Neural cell (in vitro differentiated cells): ENCODE measurements at regions not wholly inside any gene's neighbourhood (a gene's known extent, or its start where the extent isn't known, plus 50 kb on each side); places are given as distances from the start of the nearest gene placed in this dataset.

Experiments
- H2AFZ ChIP-seq: fragments of 200-600, 300-800 bp; sonication (generic), shearing (Covaris generic); 2 replicates; pipeline ENCODE4 v1.6.0; 2014; ENCODE audit warnings: low read depth, mild to moderate bottlenecking, antibody characterized with exemption, low read length, moderate library complexity
- H3F3A ChIP-seq: fragments of 200-600 bp; shearing (Covaris generic); 2 replicates; pipeline ENCODE4 v1.6.1; 2016; ENCODE audit warnings: mild to moderate bottlenecking, moderate library complexity, mixed read lengths, antibody characterized with exemption, low read length; ENCODE audit not compliant: insufficient read depth, poor library complexity, severe bottlenecking
- H3K27ac ChIP-seq: fragments of 200-600, 300-800 bp; sonication (generic), shearing (Covaris generic); 2 replicates; pipeline ENCODE4 v1.5.1; 2014; ENCODE audit warnings: mild to moderate bottlenecking, low read length, moderate library complexity
- H3K27me3 ChIP-seq: fragments of 300-800, 200-600 bp; sonication (generic), shearing (Covaris generic); 2 replicates; pipeline ENCODE4 v1.6.0; 2014; ENCODE audit warnings: mild to moderate bottlenecking, low read depth, low read length, moderate library complexity; ENCODE audit not compliant: insufficient read depth
- H3K36me3 ChIP-seq: fragments of 300-800, 200-600 bp; sonication (generic), shearing (Covaris generic); 2 replicates; pipeline ENCODE4 v1.5.1; 2014; ENCODE audit warnings: mild to moderate bottlenecking, antibody characterized with exemption, low read length, moderate library complexity; ENCODE audit not compliant: insufficient read depth
- H3K4me2 ChIP-seq: fragments of 300-800, 200-600 bp; sonication (generic), shearing (Covaris generic); 2 replicates; pipeline ENCODE4 v1.6.0; 2014; ENCODE audit warnings: mild to moderate bottlenecking, low read length
- H3K4me3 ChIP-seq: fragments of 300-800, 200-600 bp; sonication (generic), shearing (Covaris generic); 2 replicates; pipeline ENCODE4 v1.5.1; 2014; ENCODE audit warnings: mild to moderate bottlenecking, low read length, moderate library complexity
- H3K79me2 ChIP-seq: fragments of 200-600 bp; shearing (Covaris generic); replicated peaks from 2 replicates; pipeline ENCODE4 v1.6.0; 2014; ENCODE audit warnings: mild to moderate bottlenecking, low read length, moderate library complexity; ENCODE audit not compliant: insufficient read depth
- H3K9ac ChIP-seq: fragments of 300-800, 200-600 bp; sonication (generic), shearing (Covaris generic); 2 replicates; pipeline ENCODE4 v1.6.1; 2016; ENCODE audit warnings: mild to moderate bottlenecking, low read length, mixed read lengths
- H3K9me2 ChIP-seq: fragments of 200-600 bp; shearing (Covaris generic); 2 replicates; pipeline ENCODE4 v1.6.1; 2016; ENCODE audit warnings: mild to moderate bottlenecking, low read length, mixed read lengths; ENCODE audit not compliant: insufficient read depth
- H3K9me3 ChIP-seq: fragments of 200-600, 300-800 bp; sonication (generic), shearing (Covaris generic); 2 replicates; pipeline ENCODE4 v1.6.1; 2016; ENCODE audit warnings: mild to moderate bottlenecking, mixed run types, low read length, moderate library complexity, mixed read lengths
- H4K20me1 ChIP-seq: fragments of 200-600 bp; shearing (Covaris generic); 2 replicates; pipeline ENCODE4 v1.6.1; 2016; ENCODE audit warnings: mild to moderate bottlenecking, mixed run types; ENCODE audit not compliant: insufficient read depth
- EP300 ChIP-seq: fragments of 450-650 bp; conservative IDR thresholded peaks from 2 replicates; pipeline ENCODE4 v1.6.1; 2014; ENCODE audit warnings: antibody characterized with exemption, mild to moderate bottlenecking, moderate library complexity; ENCODE audit not compliant: poor library complexity, severe bottlenecking
- EZH2 ChIP-seq: fragments of 200-600, 300-800 bp; shearing (Covaris generic), sonication (generic); IDR thresholded peaks from 2 replicates; pipeline ENCODE4 v1.6.1; 2014; ENCODE audit warnings: antibody characterized with exemption, low read length, borderline replicate concordance, mild to moderate bottlenecking; ENCODE audit not compliant: insufficient read depth, poor library complexity, severe bottlenecking
- MXI1 ChIP-seq: fragments of 450-650 bp; conservative IDR thresholded peaks from 2 replicates; pipeline ENCODE4 v1.6.1; 2014; ENCODE audit warnings: antibody characterized with exemption, mild to moderate bottlenecking; ENCODE audit not compliant: poor library complexity, severe bottlenecking
- POLR2AphosphoS5 ChIP-seq: IDR thresholded peaks from 2 replicates; pipeline ENCODE4 v1.6.1; 2012
- RAD21 ChIP-seq: fragments of 450-650 bp; conservative IDR thresholded peaks from 2 replicates; pipeline ENCODE4 v1.6.1; 2014; ENCODE audit warnings: antibody characterized with exemption, mild to moderate bottlenecking, moderate library complexity
- REST ChIP-seq: IDR thresholded peaks from 2 replicates; pipeline ENCODE4 v1.6.1; 2012; ENCODE audit warnings: borderline replicate concordance
- SMC3 ChIP-seq: fragments of 450-650 bp; conservative IDR thresholded peaks from 2 replicates; pipeline ENCODE4 v1.6.1; 2014; ENCODE audit warnings: antibody characterized with exemption, mild to moderate bottlenecking, moderate library complexity; ENCODE audit not compliant: poor library complexity
- TAF1 ChIP-seq: IDR thresholded peaks from 2 replicates; pipeline ENCODE4 v1.6.1; 2012; ENCODE audit warnings: low read depth
- TF ChIP-seq, protein P1 (sequence below): fragments of 450-650 bp; IDR thresholded peaks from 2 replicates; pipeline ENCODE4 v1.5.1; 2014; ENCODE audit warnings: antibody characterized with exemption, mild to moderate bottlenecking, moderate library complexity; ENCODE audit not compliant: poor library complexity, severe bottlenecking

GRCh38 chr11:110966131-110966530, 253.9 kb upstream of the ARHGAP20 start:
- TF ChIP-seq EP300, result no peak
- TF ChIP-seq RAD21, result no peak
- no peaks in the 10 kb centered on the region for H3F3A ChIP-seq
- H3K27me3 ChIP-seq, result no peaks in the 10 kb centered on the region
- H2AFZ ChIP-seq, result no peak overlapping the region
- H3K4me2 ChIP-seq, result no peak overlapping the region
- no peak overlapping the region for H3K4me3 ChIP-seq
- no peaks in the 10 kb centered on the region for H4K20me1 ChIP-seq
- no peaks in the 10 kb centered on the region for H3K9me3 ChIP-seq
- no peak overlapping the region for H3K27ac ChIP-seq
- H3K9ac ChIP-seq, result no peak overlapping the region
- H3K79me2 ChIP-seq, result no peaks in the 10 kb centered on the region
- H3K36me3 ChIP-seq, result no peaks in the 10 kb centered on the region
- no peaks in the 10 kb centered on the region for H3K9me2 ChIP-seq

DNA sequence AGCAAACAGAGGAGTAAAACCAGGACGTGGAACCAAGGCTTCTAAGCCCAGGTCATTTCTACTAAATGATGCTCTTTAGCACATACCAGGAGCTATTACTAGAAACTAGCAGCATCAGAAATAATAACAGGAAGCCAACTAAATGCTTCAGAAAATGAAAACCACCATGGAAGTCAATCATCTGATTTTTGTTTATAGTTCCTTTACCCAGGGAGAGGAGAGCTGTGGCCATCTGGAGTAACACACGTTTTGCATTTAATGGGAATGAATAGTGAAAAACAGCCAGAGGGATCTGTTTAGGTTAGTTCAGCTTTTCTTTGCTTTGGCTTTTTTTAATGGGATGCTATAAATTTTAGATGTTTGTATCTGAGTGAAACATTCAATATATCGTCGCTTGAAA, 250.7 kb upstream of the ARHGAP20 start:
- no peaks in the 10 kb centered on the region for H4K20me1 ChIP-seq
- no peak overlapping the region for H3K9ac ChIP-seq
- no peak overlapping the region for H3K4me2 ChIP-seq
- H3K9me2 ChIP-seq, result no peaks in the 10 kb centered on the region
- TF ChIP-seq EZH2 (no peak), POLR2AphosphoS5 (no peak), MXI1 (no peak), TAF1 (no peak), EP300 (no peak), REST (no peak), RAD21 (no peak), SMC3 (no peak)
- TF ChIP-seq, protein P1, sequence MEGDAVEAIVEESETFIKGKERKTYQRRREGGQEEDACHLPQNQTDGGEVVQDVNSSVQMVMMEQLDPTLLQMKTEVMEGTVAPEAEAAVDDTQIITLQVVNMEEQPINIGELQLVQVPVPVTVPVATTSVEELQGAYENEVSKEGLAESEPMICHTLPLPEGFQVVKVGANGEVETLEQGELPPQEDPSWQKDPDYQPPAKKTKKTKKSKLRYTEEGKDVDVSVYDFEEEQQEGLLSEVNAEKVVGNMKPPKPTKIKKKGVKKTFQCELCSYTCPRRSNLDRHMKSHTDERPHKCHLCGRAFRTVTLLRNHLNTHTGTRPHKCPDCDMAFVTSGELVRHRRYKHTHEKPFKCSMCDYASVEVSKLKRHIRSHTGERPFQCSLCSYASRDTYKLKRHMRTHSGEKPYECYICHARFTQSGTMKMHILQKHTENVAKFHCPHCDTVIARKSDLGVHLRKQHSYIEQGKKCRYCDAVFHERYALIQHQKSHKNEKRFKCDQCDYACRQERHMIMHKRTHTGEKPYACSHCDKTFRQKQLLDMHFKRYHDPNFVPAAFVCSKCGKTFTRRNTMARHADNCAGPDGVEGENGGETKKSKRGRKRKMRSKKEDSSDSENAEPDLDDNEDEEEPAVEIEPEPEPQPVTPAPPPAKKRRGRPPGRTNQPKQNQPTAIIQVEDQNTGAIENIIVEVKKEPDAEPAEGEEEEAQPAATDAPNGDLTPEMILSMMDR, result no peak
- no peak overlapping the region for H3K27ac ChIP-seq
- no peaks in the 10 kb centered on the region for H3K79me2 ChIP-seq
- H3K9me3 ChIP-seq, result no peaks in the 10 kb centered on the region
- H3F3A ChIP-seq, result no peaks in the 10 kb centered on the region
- H3K27me3 ChIP-seq, result no peaks in the 10 kb centered on the region
- H2AFZ ChIP-seq, result no peak overlapping the region
- no peaks in the 10 kb centered on the region for H3K36me3 ChIP-seq
- H3K4me3 ChIP-seq, result no peak overlapping the region

DNA sequence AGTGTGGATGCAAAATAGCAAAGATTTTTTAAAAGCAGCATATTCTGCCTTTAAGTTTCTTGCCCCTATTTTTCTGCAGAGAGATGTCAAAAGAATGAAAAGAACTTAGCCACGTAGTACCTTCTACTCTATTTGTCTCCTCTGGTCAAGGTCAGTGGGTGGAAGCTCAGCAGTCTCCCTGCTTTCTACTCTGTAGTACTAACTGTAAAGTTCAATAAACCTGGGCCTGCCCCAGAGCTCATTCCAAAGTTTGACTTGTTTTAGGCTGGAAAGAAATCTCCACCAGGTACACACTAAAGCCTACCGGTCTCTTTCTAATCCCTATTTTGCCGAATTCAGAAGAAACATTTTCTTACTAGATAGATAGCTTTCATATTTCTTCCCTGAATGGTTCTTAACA, 247.9 kb upstream of the ARHGAP20 start:
- no peaks in the 10 kb centered on the region for H3F3A ChIP-seq
- H3K4me3 ChIP-seq, result no peak overlapping the region
- no peak overlapping the region for H3K4me2 ChIP-seq
- no peaks in the 10 kb centered on the region for H4K20me1 ChIP-seq
- no peak overlapping the region for H3K9ac ChIP-seq
- H3K27ac ChIP-seq, result no peak overlapping the region
- no peaks in the 10 kb centered on the region for H3K79me2 ChIP-seq
- no peak overlapping the region for H2AFZ ChIP-seq
- TF ChIP-seq RAD21, result no peak
- no peak for TF ChIP-seq TAF1
- no peak for TF ChIP-seq EZH2
- TF ChIP-seq REST, result no peak
- no peak for TF ChIP-seq SMC3
- TF ChIP-seq EP300, result no peak
- no peak for TF ChIP-seq MXI1
- TF ChIP-seq POLR2AphosphoS5, result no peak
- TF ChIP-seq, protein P1, result no peak
- H3K36me3 ChIP-seq, result no peaks in the 10 kb centered on the region
- no peaks in the 10 kb centered on the region for H3K9me2 ChIP-seq
- no peaks in the 10 kb centered on the region for H3K9me3 ChIP-seq
- no peaks in the 10 kb centered on the region for H3K27me3 ChIP-seq
